Activated gamma-delta T cell treated with Interleukin-2 at 50 U/mL for 16 hours (primary cell): ENCODE measurements at regions not wholly inside any gene's neighbourhood (a gene's known extent, or its start where the extent isn't known, plus 50 kb on each side); places are given as distances from the start of the nearest gene placed in this dataset.

Experiments
- DNase-seq: peaks from one replicate; pipeline ENCODE4 v3.0.0-alpha.2; 2020

DNA sequence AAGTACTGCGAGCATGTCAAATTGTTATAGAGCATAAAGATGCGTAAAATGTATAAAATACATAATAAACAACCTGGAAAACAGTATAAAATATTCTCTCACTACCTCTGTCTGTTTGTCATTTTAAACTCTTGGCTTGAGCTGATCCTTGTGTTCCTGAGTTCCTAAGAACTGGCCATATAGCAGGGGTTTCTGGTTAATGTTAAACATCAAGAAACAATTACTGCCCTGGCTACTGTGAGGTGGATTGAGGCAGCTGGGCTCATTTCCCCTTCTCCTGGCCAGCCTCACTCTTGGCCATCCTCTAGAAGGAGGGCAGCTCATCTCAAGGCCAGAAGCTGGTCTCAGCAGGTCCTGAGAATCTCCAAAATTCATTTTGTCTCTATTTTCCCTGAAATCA is 297.3 kb upstream of the USP24 start:
- no peak for DNase-seq

GRCh38 chr1:55507578-55507931 is 292.4 kb upstream of the USP24 start:
- no peak for DNase-seq

GRCh38 chr1:55506740-55507577 is 291.8 kb upstream of the USP24 start:
- no peak for DNase-seq

DNA sequence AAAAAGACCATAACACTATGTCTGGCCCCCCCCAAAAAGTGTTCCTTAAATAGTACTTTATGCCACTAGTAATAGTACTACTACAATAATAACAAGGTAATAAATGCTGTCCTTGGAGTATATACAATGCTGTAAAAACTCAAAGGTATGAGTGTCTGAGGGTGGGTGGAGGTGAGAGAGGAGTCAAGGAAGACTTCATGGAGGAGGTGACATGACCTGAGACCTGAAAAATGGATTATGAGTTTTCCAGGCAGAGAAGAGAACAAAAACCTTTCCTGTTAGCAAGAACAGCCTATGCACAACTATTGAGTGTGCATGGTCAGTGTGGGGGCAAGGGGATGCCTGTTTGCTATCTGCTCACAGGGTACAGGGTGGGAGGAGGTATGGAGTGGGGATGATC is 290.2 kb upstream of the USP24 start:
- no peak for DNase-seq

DNA sequence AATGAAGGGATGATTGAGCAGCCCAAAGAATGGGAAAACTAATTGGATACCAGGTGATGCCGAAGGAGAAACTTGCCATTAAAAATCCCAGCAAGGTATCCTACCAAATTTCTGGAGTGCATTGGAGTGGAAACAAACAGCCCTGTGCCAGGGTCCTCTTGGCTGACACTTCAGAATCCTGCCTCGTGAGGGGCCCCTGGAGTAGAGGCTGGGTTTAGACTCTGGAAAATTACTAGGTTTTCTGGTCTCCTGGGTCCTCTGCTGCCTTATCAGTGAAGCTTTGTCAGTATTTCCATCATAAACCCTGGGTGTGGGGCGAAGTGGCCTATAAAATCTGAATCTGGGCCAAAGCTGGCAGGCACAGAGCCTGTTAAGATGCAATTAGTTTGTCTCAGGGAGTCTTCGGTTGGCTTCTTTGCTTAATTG is 289.2 kb upstream of the USP24 start:
- no peak for DNase-seq

- no peak for DNase-seq
These were observed 288.6 kb upstream of the USP24 start for GRCh38 chr1:55503663-55504305.

- no peak for DNase-seq
These were observed 285.4 kb upstream of the USP24 start for GRCh38 chr1:55500601-55501000.

DNA sequence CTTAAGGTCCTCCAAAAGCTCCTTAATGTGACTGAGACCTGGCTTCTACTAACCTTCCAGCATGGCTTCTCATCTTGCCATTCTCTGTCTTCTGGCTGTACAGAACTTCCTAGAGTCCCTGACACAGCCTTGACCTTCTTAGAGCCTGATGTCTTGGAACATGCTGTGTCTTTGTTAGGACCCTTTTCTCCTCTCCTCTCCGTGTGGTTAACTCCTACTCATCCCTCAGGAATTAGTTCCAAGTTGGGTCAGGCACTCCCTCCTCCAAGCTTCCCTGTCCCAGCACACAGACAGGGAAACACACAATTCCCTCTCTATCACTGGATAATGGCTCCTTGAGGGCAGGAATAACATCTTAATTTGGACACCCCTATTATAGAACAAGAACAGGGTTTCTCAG is 275.4 kb upstream of the USP24 start:
- no peak for DNase-seq

DNA sequence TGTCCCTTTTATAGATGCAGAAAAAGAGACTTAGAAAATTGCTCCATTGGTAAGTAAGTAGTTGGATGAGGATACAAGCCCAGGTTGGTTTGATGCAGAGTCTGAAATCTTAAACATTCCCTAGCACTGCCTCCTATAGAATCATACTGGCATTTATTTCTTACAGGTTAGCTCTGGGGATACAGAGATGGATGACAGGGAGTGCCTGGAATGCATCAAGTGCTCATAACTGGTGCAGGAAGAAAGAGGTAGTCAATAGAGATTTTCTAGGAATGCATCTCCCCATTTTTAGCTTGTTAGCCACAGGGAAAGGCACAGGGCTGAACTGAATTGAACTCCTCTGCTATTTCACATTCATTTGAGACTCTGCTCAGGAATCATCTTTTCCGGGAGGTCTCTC is 269.0 kb upstream of the USP24 start:
- DNase-seq, result no peak

DNA sequence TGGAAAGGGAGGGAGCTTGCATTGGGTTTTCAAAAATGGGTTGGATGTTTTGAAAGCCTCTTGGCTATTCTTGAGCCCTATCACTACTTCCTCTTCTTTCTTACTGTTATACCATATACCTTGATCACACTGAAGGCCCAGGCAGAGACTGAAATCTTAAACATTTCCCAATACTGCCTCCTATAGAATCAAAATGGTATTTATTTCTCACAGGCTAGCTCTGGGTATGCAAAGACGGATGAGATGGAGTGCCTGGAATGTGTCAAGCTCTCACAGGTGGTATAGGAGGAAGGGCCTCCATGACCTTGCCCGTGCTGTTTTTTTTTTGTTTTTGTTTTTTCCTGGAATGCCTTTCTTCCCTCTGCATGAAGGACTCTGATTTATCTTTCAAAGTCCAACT is 268.4 kb upstream of the USP24 start:
- no peak for DNase-seq

DNA sequence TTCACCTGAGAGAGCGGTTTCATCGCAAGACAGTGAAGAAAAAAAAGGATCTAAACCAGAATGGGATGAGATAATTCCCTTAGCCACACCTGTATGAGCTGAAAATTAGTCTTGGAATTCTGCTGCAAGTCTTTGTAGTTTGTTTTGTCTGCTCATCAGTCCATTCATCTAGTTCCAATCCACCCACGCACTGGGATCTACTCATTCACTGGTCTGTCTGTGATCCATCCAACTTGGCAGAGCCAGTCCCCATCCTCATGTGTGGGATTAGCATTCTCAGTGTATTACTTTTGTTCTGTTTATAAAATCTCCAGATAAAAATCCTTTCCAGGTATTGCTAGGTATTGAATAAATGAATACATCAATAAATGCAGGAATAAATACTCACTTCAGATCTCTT is 266.5 kb upstream of the USP24 start:
- no peak for DNase-seq

- DNase-seq, result no peak
These were observed 265.0 kb upstream of the USP24 start for GRCh38 chr1:55480029-55480795.

GRCh38 chr1:55478742-55479141 is 263.6 kb upstream of the USP24 start:
- no peak for DNase-seq

DNA sequence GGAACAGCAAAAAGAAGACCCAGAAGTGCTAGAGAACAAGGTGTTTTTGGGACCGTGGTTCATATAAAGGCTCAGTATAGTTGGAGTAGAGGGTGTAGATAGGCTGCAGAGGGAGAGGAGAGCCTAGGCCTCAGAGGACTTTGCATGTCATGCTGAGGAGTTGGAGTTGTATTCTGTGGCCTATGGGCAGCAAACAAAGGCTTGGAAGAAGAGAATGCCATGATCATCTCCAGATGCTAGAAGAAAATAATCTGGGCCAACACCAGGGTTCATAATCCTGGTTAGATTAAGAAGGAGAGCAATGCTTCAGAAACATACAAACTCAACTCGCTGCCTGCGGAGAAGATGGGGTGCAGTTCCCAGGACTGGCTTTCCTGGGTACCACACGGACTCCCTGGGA is 262.8 kb upstream of the USP24 start:
- DNase-seq, result no peak

DNA sequence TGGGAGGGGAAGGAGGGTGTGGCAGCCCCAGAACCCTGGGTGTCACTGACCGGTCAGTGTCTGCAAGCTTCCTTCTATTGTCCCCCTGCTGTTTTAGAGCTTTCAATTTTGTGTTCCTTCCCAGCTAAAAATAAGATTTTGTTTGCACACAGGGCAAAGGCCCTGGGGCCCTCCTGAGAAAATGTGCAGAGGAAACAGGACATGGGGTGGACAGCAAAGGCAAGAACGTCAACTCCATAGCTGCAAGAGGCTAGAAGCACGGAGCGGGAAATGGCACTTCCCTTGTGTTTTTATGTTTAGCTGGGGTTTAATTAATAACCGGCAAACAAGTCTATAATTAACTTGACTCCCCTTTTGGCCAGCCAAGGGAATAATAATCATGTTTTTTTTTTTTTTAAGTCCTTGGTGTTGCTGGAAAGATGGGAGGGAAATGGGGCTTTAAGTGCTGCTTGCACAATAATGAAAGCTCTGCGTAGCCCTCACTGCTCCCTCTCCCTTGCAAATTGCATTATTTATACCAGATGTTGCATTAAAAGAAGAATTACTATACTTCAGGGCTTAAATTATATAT is 261.4 kb upstream of the USP24 start:
- DNase-seq, result no peak

- DNase-seq, result no peak
These were observed 259.1 kb upstream of the USP24 start for GRCh38 chr1:55474168-55474786.

GRCh38 chr1:55473661-55474060 is 258.5 kb upstream of the USP24 start:
- DNase-seq, result no peak

GRCh38 chr1:55472784-55473183 is 257.6 kb upstream of the USP24 start:
- no peak for DNase-seq

DNA sequence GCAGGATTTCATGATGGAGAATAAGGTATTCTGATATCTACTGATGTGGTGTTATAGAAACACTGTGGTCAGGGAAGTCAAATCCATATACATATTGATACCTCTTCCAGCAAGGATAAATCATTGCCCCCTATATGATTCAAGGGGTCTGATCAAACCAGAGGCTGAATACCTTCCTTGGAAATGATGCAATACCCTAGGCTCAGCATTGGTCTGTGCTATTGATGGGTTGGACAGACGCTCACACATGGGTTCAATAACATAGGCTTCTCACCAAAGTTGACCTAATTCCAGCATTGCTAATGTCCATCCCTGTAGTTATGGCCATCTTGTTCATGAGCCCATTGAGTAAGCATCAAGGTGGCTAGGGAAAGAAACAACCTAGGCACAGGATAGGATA is 257.0 kb upstream of the USP24 start:
- no peak for DNase-seq

DNA sequence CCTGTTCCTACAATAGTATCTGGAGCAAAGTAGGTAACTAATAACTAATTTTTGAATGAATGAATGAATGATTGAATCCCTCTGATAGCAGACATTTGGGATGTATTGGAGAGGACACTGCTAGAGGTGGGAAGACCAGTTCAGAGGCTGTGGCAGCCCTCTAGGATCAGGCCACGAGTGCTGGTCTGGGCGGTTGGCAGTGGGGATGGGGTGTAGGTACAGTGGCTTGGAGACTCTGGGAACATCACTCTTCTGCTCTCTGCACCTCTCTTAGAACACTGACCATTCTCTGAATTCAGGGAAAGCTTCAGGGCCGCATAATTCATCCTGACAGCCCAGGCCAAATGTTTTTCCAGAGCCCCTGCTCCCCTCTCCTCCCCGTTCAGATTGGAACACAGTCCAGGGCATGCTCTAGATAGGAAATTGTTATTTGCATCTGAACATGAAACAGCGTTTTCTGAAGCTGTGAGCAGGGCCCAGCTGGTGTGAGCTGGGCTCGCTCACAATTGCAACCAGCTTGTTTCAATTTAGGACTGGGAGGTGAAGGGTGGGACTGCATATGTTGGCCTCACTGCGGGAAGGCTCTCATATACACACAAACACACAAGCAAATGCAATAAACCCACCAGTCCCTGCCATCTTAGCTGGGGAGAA is 253.1 kb upstream of the USP24 start:
- DNase-seq, result no peak

DNA sequence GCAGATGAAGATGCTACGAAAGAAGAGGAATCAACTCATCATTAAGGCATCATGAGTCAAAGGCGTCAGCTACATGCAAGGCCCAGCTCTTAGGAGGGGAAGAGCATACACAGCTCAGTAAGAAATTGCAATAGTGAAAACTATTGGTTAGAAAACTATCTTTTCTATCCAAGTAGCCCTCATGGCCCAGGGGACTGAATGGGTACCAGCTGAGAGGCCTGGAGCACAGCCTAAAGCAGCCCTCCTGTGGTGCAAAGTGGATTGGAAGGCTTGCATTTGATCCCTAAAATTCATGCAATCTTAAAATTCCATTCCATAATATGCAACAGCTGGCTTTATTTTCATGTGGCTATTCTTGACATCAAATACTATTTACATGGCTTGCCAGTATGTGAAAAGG is 251.8 kb upstream of the USP24 start:
- DNase-seq, result no peak

GRCh38 chr1:55466373-55466772 is 251.2 kb upstream of the USP24 start:
- no peak for DNase-seq

DNA sequence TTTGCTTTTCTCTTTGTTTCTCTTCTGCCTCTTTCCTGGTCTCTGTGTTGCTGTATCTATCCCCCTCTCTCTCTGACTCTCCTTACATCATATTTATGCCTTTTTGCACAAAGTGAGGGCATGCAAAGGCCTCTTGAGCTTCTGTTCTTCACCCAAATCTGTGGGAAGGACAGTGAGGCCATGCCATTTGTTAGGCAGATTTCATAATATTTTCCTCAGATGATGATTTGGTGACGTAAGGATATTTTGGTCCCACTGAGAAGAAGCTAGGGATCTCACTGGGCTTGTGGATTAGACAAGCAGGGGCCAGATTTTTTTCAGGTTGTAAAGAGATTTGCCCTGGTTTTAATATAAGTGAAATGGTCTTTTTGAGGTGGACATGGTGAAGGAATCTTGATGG is 249.4 kb upstream of the USP24 start:
- DNase-seq, result no peak
